ENCODE measurements at regions not wholly inside any gene's neighbourhood (a gene's known extent, or its start where the extent isn't known, plus 50 kb on each side); places are given as distances from the start of the nearest gene placed in this dataset.

- no peak for DNase-seq (ENCODE audit: low read depth in 2 of 2)
Observed at GRCh38 chr6:137269803-137270202, 50.6 kb upstream of the IFNGR1 start.

DNA sequence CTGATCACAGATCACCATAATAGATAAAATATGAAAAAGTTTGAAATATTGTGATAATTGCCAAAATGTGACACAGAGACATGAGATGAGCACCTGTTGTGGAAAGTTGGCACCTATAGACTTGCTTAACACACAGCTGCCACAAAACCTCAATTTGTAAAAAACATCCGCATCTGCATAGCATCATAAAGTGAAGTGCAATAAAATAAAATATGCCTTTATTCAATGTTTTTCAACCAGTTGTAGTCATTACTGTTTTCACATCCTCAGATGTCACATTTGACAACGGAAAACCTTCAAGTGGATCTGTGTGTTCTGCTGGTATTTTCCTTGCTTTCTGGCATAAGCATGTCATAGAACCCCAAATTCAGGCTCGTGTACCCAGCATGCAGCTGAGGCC lies 50.2 kb upstream of the IFNGR1 start:
- no peak for DNase-seq (ENCODE audit: low read depth in 2 of 2)

Data from stimulated activated CD4-positive, alpha-beta T cell treated with anti-CD3 and anti-CD28 coated beads, Interleukin-1b, Interleukin-23, amount 100 ng/mL, for 1 hour (primary cell).